NT2/D1 (cell line): ENCODE measurements at regions not wholly inside any gene's neighbourhood (a gene's known extent, or its start where the extent isn't known, plus 50 kb on each side); places are given as distances from the start of the nearest gene placed in this dataset.

Experiments
- SUZ12 ChIP-seq: IDR thresholded peaks from 2 replicates; pipeline ENCODE4 v1.6.1; 2011; ENCODE audit not compliant: insufficient read length, insufficient read depth; ENCODE audit errors: extremely low read depth
- YY1 ChIP-seq: IDR thresholded peaks from 2 replicates; pipeline ENCODE4 v1.6.1; 2011; ENCODE audit not compliant: insufficient read length, insufficient read depth
- ZNF274 ChIP-seq: IDR thresholded peaks from 2 replicates; pipeline ENCODE4 v1.6.1; 2011; ENCODE audit warnings: mild to moderate bottlenecking, low read depth, low read length

DNA sequence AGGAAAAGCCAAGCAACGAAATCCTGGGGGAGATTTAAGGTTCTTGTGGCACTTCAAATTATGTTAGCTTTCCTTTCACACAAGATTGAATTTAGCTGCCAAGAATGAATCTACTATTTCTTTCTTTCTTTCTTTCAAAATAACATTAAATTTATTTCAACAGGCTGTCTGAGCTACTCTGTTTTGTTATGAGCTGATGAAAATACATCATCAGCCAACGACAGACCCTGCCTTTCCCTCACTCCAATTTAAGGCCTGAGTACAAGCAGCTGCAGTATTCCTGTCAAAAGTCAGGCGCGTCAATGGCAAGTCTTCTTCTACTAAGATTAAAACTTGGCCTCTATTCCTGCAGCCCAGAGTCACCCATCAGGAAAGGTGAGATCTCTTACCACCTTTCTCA is 347.7 kb upstream of the FLRT2 start:
- TF ChIP-seq YY1, result no peak
- TF ChIP-seq ZNF274, result no peak
- TF ChIP-seq SUZ12, result no peak
